Right renal pelvis (tissue), 4 donors: ENCODE measurements at regions not wholly inside any gene's neighbourhood (a gene's known extent, or its start where the extent isn't known, plus 50 kb on each side); places are given as distances from the start of the nearest gene placed in this dataset.

Experiments used
- DNase-seq, 4 donors: peaks; one replicate each; pipeline ENCODE4 v3.0.0-alpha.2; 2013; ENCODE audit warnings: low read depth in 4 of 4, low spot score in 3 of 4, missing footprints in 1 of 4

- DNase-seq: no peak
Measured at GRCh38 chr6:81826784-81827183, 74.3 kb upstream of the TENT5A start.

- DNase-seq: no peak
Measured at GRCh38 chr6:81822568-81822967, 70.1 kb upstream of the TENT5A start.

- DNase-seq: no peak
Measured at GRCh38 chr6:81821449-81821848, 69.0 kb upstream of the TENT5A start.

- DNase-seq: no peak
Measured at GRCh38 chr6:81820980-81821379, 68.5 kb upstream of the TENT5A start.

GRCh38 chr6:81820422-81820821 lies 67.9 kb upstream of the TENT5A start:
- no peak for DNase-seq

GRCh38 chr6:81819767-81820166 lies 67.3 kb upstream of the TENT5A start:
- no peak for DNase-seq

- no peak for DNase-seq
Measured at GRCh38 chr6:81818901-81819361, 66.5 kb upstream of the TENT5A start.

- no peak for DNase-seq
Measured at GRCh38 chr6:81816380-81816779, 63.9 kb upstream of the TENT5A start.

- DNase-seq: no peak
Measured at GRCh38 chr6:81814370-81815076, 62.0 kb upstream of the TENT5A start.

GRCh38 chr6:81813305-81813704 lies 60.8 kb upstream of the TENT5A start:
- no peak for DNase-seq

- DNase-seq: no peak
Measured at GRCh38 chr6:81812401-81812800, 59.9 kb upstream of the TENT5A start.

GRCh38 chr6:81808851-81809570 lies 56.5 kb upstream of the TENT5A start:
- DNase-seq: no peak

GRCh38 chr6:81806793-81807565 lies 54.5 kb upstream of the TENT5A start:
- DNase-seq: no peak

- DNase-seq: no peak
Measured at GRCh38 chr6:81802356-81802755, 49.9 kb upstream of the TENT5A start.
